ENCODE measurements at regions not wholly inside any gene's neighbourhood (a gene's known extent, or its start where the extent isn't known, plus 50 kb on each side); places are given as distances from the start of the nearest gene placed in this dataset.

GRCh38 chr2:111695441-111696007 lies 188.5 kb downstream of the ANAPC1 start:
- TF ChIP-seq EZH2 (IDR thresholded peaks at IDR 0.05; ENCODE audit: insufficient read depth, poor library complexity, severe bottlenecking) (no peak), EZH2phosphoT487 (IDR thresholded peaks at IDR 0.05; ENCODE audit: insufficient read depth, low read depth) (no peak)

All from GM23248 (cell line).